Stomach smooth muscle (tissue), 2 donors: ENCODE measurements at regions not wholly inside any gene's neighbourhood (a gene's known extent, or its start where the extent isn't known, plus 50 kb on each side); places are given as distances from the start of the nearest gene placed in this dataset.
A peak's percentile ranks its signal among the peaks of the same experiment; 100 is the strongest.

ENCODE experiments used
- H3K27ac ChIP-seq: one replicate; pipeline ENCODE4 v1.7.0; 2013; ENCODE audit warnings: mild to moderate bottlenecking, low read length, inconsistent platforms
- H3K27me3 ChIP-seq, 2 donors: one replicate each; pipeline ENCODE4 v1.7.0; 2013; ENCODE audit warnings: low read length in 2 of 2; ENCODE audit not compliant: insufficient read depth in 2 of 2, control insufficient read depth in 1 of 2
- H3K36me3 ChIP-seq, 2 donors: one replicate each; pipeline ENCODE4 v1.7.0; 2013; ENCODE audit warnings: low read length in 2 of 2; ENCODE audit not compliant: control insufficient read depth in 2 of 2, insufficient read depth in 2 of 2
- H3K4me1 ChIP-seq: one replicate; pipeline ENCODE4 v1.7.0; 2013; ENCODE audit warnings: low read length; ENCODE audit not compliant: control insufficient read depth, insufficient read depth
- H3K4me3 ChIP-seq, 2 donors: one replicate each; pipeline ENCODE4 v1.7.0; 2013; ENCODE audit warnings: low read length in 2 of 2
- H3K9ac ChIP-seq, 2 donors: one replicate each; pipeline ENCODE4 v1.7.0; 2013; ENCODE audit warnings: low read length in 2 of 2, mild to moderate bottlenecking in 1 of 2
- H3K9me3 ChIP-seq, 2 donors: one replicate each; pipeline ENCODE4 v1.7.0; 2013; ENCODE audit warnings: low read length in 2 of 2; ENCODE audit not compliant: control insufficient read depth in 2 of 2
- donor health status: healthy.
- donor health status: Pancreatic carcinoma.

- no peaks in the 10 kb centered on the region for H3K9me3 ChIP-seq
- peaks cover 9% of the 10 kb centered on the region for H3K4me1 ChIP-seq
- H3K36me3 ChIP-seq: no peaks in the 10 kb centered on the region
- H3K27ac ChIP-seq: no peak overlapping the region
- no peaks in the 10 kb centered on the region for H3K27me3 ChIP-seq
- no peak overlapping the region for H3K9ac ChIP-seq
- H3K4me3 ChIP-seq: no peak overlapping the region
Observed at GRCh38 chr4:123619326-123619725, 222.7 kb downstream of the SPRY1 start.

GRCh38 chr4:123619895-123620294 lies 223.3 kb downstream of the SPRY1 start:
- H3K9ac ChIP-seq: no peak overlapping the region
- peaks cover 9% of the 10 kb centered on the region for H3K4me1 ChIP-seq
- no peaks in the 10 kb centered on the region for H3K27me3 ChIP-seq
- H3K27ac ChIP-seq: no peak overlapping the region
- H3K4me3 ChIP-seq: no peak overlapping the region
- no peaks in the 10 kb centered on the region for H3K36me3 ChIP-seq
- H3K9me3 ChIP-seq: no peaks in the 10 kb centered on the region

GRCh38 chr4:123621072-123621705 lies 224.6 kb downstream of the SPRY1 start:
- Histone ChIP-seq H3K27ac (peak overlapping the region; percentile 56), H3K36me3 (no peaks in the 10 kb centered on the region), H3K9me3 (no peaks in the 10 kb centered on the region), H3K4me3 (no peak overlapping the region), H3K9ac (no peak overlapping the region), H3K4me1 (peaks cover 9% of the 10 kb centered on the region), H3K27me3 (no peaks in the 10 kb centered on the region)

GRCh38 chr4:123622572-123622971 lies 226.0 kb downstream of the SPRY1 start:
- no peak overlapping the region for H3K9ac ChIP-seq
- H3K4me3 ChIP-seq: no peak overlapping the region
- no peaks in the 10 kb centered on the region for H3K27me3 ChIP-seq
- no peak overlapping the region for H3K27ac ChIP-seq
- no peaks in the 10 kb centered on the region for H3K9me3 ChIP-seq
- H3K36me3 ChIP-seq: no peaks in the 10 kb centered on the region
- H3K4me1 ChIP-seq: peaks cover 4% of the 10 kb centered on the region

- Histone ChIP-seq H3K9me3 (no peaks in the 10 kb centered on the region), H3K36me3 (no peaks in the 10 kb centered on the region), H3K27ac (no peak overlapping the region), H3K9ac (no peak overlapping the region), H3K4me3 (no peak overlapping the region), H3K4me1 (no peaks in the 10 kb centered on the region), H3K27me3 (no peaks in the 10 kb centered on the region)
Observed at GRCh38 chr4:123623611-123624010, 227.0 kb downstream of the SPRY1 start.

GRCh38 chr4:123624959-123625358 lies 228.4 kb downstream of the SPRY1 start:
- Histone ChIP-seq H3K36me3 (no peaks in the 10 kb centered on the region), H3K9ac (no peak overlapping the region), H3K27me3 (no peaks in the 10 kb centered on the region), H3K4me3 (no peak overlapping the region), H3K27ac (no peak overlapping the region), H3K4me1 (no peaks in the 10 kb centered on the region), H3K9me3 (no peaks in the 10 kb centered on the region)

GRCh38 chr4:123628288-123628687 lies 231.7 kb downstream of the SPRY1 start:
- Histone ChIP-seq H3K4me3 (no peak overlapping the region), H3K27me3 (no peaks in the 10 kb centered on the region), H3K36me3 (no peaks in the 10 kb centered on the region), H3K9ac (no peak overlapping the region), H3K9me3 (no peaks in the 10 kb centered on the region), H3K27ac (no peak overlapping the region), H3K4me1 (no peaks in the 10 kb centered on the region)

GRCh38 chr4:123631786-123632692 lies 235.4 kb downstream of the SPRY1 start:
- no peaks in the 10 kb centered on the region for H3K36me3 ChIP-seq
- H3K27me3 ChIP-seq: no peaks in the 10 kb centered on the region
- H3K4me3 ChIP-seq: no peak overlapping the region
- no peaks in the 10 kb centered on the region for H3K9me3 ChIP-seq
- H3K9ac ChIP-seq: no peak overlapping the region
- no peaks in the 10 kb centered on the region for H3K4me1 ChIP-seq
- no peak overlapping the region for H3K27ac ChIP-seq

GRCh38 chr4:123632693-123633030 lies 236.1 kb downstream of the SPRY1 start:
- Histone ChIP-seq H3K4me1 (no peaks in the 10 kb centered on the region), H3K4me3 (no peak overlapping the region), H3K9ac (no peak overlapping the region), H3K27ac (no peak overlapping the region), H3K9me3 (no peaks in the 10 kb centered on the region), H3K36me3 (no peaks in the 10 kb centered on the region), H3K27me3 (no peaks in the 10 kb centered on the region)

GRCh38 chr4:123638834-123639233 lies 242.2 kb downstream of the SPRY1 start:
- H3K4me1 ChIP-seq: no peaks in the 10 kb centered on the region
- H3K9me3 ChIP-seq: no peaks in the 10 kb centered on the region
- H3K27ac ChIP-seq: no peak overlapping the region
- no peak overlapping the region for H3K4me3 ChIP-seq
- no peaks in the 10 kb centered on the region for H3K36me3 ChIP-seq
- no peak overlapping the region for H3K9ac ChIP-seq
- H3K27me3 ChIP-seq: no peaks in the 10 kb centered on the region

GRCh38 chr4:123640271-123640670 lies 243.7 kb downstream of the SPRY1 start:
- Histone ChIP-seq H3K27ac (no peak overlapping the region), H3K4me3 (no peak overlapping the region), H3K9ac (no peak overlapping the region), H3K4me1 (no peaks in the 10 kb centered on the region), H3K9me3 (no peaks in the 10 kb centered on the region), H3K27me3 (no peaks in the 10 kb centered on the region), H3K36me3 (no peaks in the 10 kb centered on the region)
